ENCODE measurements at regions not wholly inside any gene's neighbourhood (a gene's known extent, or its start where the extent isn't known, plus 50 kb on each side); places are given as distances from the start of the nearest gene placed in this dataset.

- no peak overlapping the region for H3K4me3 ChIP-seq (ENCODE audit: low read depth, low read length)
- H3K27me3 ChIP-seq (ENCODE audit: control insufficient read depth, insufficient read depth, low read length) = peaks cover 19% of the 10 kb centered on the region
- no peaks in the 10 kb centered on the region for H3K36me3 ChIP-seq (ENCODE audit: control insufficient read depth, insufficient read depth, low read length)
- no peak for TF ChIP-seq CTCF (IDR thresholded peaks at IDR 0.05; ENCODE audit: insufficient read depth, low read length, poor library complexity, severe bottlenecking)
- DNase-seq (ENCODE audit: low read depth) = no peak
These were observed 76.5 kb upstream of the TNRC6C start for GRCh38 chr17:77882040-77882439.

- TF ChIP-seq CTCF (IDR thresholded peaks at IDR 0.05; ENCODE audit: insufficient read depth, low read length, poor library complexity, severe bottlenecking) = no peak
- peaks cover 25% of the 10 kb centered on the region for H3K27me3 ChIP-seq (ENCODE audit: control insufficient read depth, insufficient read depth, low read length)
- DNase-seq (ENCODE audit: low read depth) = no peak
These were observed 75.9 kb upstream of the TNRC6C start for GRCh38 chr17:77882481-77883212.

GRCh38 chr17:77883213-77883650 lies 75.3 kb upstream of the TNRC6C start:
- Histone ChIP-seq H3K27me3 (ENCODE audit: control insufficient read depth, insufficient read depth, low read length) (peaks cover 30% of the 10 kb centered on the region), H3K36me3 (ENCODE audit: control insufficient read depth, insufficient read depth, low read length) (no peaks in the 10 kb centered on the region), H3K4me3 (ENCODE audit: low read depth, low read length) (no peak overlapping the region)
- no peak for TF ChIP-seq CTCF (IDR thresholded peaks at IDR 0.05; ENCODE audit: insufficient read depth, low read length, poor library complexity, severe bottlenecking)
- DNase-seq (ENCODE audit: low read depth) = no peak

More at GRCh38 chr17:77882481-77883212, 75.9 kb upstream of the TNRC6C start:
- no peak overlapping the region for H3K4me3 ChIP-seq (ENCODE audit: low read depth, low read length)
- H3K36me3 ChIP-seq (ENCODE audit: control insufficient read depth, insufficient read depth, low read length) = no peaks in the 10 kb centered on the region

- H3K4me3 ChIP-seq (ENCODE audit: low read depth, low read length) = no peak overlapping the region
- TF ChIP-seq CTCF (IDR thresholded peaks at IDR 0.05; ENCODE audit: insufficient read depth, low read length, poor library complexity, severe bottlenecking) = no peak
- H3K27me3 ChIP-seq (ENCODE audit: control insufficient read depth, insufficient read depth, low read length) = peaks cover 32% of the 10 kb centered on the region
- H3K36me3 ChIP-seq (ENCODE audit: control insufficient read depth, insufficient read depth, low read length) = no peaks in the 10 kb centered on the region
- DNase-seq (ENCODE audit: low read depth) = no peak
These were observed 74.5 kb upstream of the TNRC6C start for GRCh38 chr17:77884019-77884418.

- TF ChIP-seq CTCF (IDR thresholded peaks at IDR 0.05; ENCODE audit: insufficient read depth, low read length, poor library complexity, severe bottlenecking) = no peak
- Histone ChIP-seq H3K4me3 (ENCODE audit: low read depth, low read length) (no peak overlapping the region), H3K27me3 (ENCODE audit: control insufficient read depth, insufficient read depth, low read length) (peaks cover 38% of the 10 kb centered on the region), H3K36me3 (ENCODE audit: control insufficient read depth, insufficient read depth, low read length) (no peaks in the 10 kb centered on the region)
- no peak for DNase-seq (ENCODE audit: low read depth)
These were observed 73.4 kb upstream of the TNRC6C start for GRCh38 chr17:77884967-77885641.
